ENCODE measurements at regions not wholly inside any gene's neighbourhood (a gene's known extent, or its start where the extent isn't known, plus 50 kb on each side); places are given as distances from the start of the nearest gene placed in this dataset.

DNA sequence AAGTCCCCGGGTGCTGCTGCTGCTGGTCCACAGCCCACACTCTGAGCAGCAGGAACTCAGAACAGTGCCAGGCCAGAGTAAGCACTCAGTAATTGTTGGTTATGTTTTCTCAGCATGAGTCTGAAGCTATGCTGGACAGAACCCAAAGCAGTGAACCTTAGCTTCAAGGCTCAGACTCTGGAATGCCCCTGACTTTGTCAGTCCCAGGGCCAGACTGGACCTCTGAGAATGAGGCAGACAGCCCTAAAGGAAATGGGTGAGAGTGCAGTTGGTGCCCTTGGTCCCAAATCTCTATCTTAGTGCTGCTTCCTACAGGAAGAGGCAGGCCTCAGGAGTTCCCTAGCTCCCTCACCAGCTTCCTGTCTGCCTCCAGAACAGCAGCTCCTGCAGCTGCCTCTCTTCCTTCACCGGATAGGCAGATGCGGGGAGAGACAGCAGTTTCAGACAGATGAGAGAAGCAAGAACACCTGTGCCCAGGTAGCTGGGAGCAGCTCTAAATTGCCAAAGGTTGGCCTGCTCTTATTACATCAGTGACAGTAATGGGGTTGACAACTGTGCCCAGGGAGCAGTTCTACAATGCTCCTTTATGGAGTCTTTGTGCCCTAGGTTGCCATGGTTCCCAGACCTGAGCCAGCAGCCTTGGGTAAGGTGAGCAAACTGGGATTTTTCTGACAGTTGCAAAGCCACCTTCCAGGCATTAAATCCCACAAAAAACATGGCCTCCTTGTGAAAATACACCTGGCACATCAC lies 82.2 kb upstream of the CXCL14 start:
- Mint-ChIP-seq H3K9me3 (no peaks in the 10 kb centered on the region), H3K27me3 (ENCODE audit: insufficient read depth) (peaks cover 10% of the 10 kb centered on the region), H3K4me3 (no peak overlapping the region), H3K4me1 (ENCODE audit: low read depth) (no peaks in the 10 kb centered on the region), H3K27ac (no peak overlapping the region), H3K36me3 (ENCODE audit: low read depth) (no peaks in the 10 kb centered on the region)
- TF ChIP-seq, protein P1, sequence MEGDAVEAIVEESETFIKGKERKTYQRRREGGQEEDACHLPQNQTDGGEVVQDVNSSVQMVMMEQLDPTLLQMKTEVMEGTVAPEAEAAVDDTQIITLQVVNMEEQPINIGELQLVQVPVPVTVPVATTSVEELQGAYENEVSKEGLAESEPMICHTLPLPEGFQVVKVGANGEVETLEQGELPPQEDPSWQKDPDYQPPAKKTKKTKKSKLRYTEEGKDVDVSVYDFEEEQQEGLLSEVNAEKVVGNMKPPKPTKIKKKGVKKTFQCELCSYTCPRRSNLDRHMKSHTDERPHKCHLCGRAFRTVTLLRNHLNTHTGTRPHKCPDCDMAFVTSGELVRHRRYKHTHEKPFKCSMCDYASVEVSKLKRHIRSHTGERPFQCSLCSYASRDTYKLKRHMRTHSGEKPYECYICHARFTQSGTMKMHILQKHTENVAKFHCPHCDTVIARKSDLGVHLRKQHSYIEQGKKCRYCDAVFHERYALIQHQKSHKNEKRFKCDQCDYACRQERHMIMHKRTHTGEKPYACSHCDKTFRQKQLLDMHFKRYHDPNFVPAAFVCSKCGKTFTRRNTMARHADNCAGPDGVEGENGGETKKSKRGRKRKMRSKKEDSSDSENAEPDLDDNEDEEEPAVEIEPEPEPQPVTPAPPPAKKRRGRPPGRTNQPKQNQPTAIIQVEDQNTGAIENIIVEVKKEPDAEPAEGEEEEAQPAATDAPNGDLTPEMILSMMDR (IDR thresholded peaks at IDR 0.05): no peak
- no peak for DNase-seq

DNA sequence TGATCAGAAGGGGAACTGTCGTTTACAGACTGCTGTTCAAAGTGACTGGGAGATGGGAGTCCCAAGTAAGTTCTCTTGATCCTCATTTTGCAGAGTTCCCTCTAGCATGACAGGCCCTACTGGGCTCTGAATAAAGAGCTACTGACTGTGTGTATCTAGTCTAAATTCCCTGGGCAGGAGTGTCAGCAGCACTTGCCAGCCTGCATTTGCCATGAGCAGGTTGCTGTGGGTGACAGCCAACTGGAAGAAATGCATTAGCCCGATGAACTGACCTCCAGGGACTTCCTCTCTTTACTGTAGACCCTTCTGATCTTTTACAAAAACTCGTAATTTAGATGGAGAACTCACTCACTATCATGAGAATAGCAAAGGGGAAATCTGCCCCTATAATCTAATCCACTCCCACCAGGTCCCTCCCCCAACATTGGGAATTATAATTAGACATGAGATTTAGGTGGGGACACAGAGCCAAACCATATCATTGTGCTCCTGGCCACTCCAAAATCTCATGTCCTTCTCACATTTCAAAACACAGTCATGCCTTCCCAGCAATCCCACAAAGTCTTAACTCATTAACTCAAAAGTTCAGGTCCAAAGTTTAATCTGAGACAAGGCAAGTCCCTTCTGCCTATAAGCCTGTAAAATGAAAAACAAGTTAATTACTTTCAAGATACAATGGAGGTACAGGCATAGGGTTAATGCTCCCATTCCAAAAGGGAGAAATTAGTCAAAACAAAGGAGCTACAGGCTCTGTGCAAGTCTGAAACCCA lies 78.9 kb upstream of the CXCL14 start:
- no peak for DNase-seq
- Mint-ChIP-seq H3K9me3 (no peaks in the 10 kb centered on the region), H3K27ac (no peak overlapping the region), H3K4me1 (ENCODE audit: low read depth) (no peaks in the 10 kb centered on the region), H3K36me3 (ENCODE audit: low read depth) (no peaks in the 10 kb centered on the region), H3K27me3 (ENCODE audit: insufficient read depth) (peaks cover 15% of the 10 kb centered on the region), H3K4me3 (no peak overlapping the region)
- TF ChIP-seq, protein P1 (IDR thresholded peaks at IDR 0.05): no peak

DNA sequence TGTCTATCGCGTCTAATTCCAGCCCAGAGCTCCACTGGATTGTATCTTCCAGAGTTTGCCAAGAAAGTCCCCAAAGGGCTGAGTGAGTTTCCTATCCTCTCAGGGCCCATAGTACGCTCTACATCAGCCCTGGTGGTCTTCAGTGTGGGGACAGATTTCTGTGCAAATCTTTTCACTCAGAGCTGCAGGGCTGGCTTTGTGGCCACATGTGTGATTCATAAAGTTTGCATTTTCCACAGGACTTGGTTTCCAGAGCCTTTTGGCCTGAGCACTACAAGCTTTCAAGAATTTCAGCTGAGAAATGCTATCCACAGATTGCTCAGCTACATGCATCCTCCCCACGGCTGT lies 76.7 kb upstream of the CXCL14 start:
- Mint-ChIP-seq H3K27ac (no peak overlapping the region), H3K36me3 (ENCODE audit: low read depth) (no peaks in the 10 kb centered on the region), H3K27me3 (ENCODE audit: insufficient read depth) (peaks cover 15% of the 10 kb centered on the region), H3K4me1 (ENCODE audit: low read depth) (no peaks in the 10 kb centered on the region), H3K4me3 (no peak overlapping the region), H3K9me3 (no peaks in the 10 kb centered on the region)
- no peak for DNase-seq
- TF ChIP-seq, protein P1 (IDR thresholded peaks at IDR 0.05): no peak

DNA sequence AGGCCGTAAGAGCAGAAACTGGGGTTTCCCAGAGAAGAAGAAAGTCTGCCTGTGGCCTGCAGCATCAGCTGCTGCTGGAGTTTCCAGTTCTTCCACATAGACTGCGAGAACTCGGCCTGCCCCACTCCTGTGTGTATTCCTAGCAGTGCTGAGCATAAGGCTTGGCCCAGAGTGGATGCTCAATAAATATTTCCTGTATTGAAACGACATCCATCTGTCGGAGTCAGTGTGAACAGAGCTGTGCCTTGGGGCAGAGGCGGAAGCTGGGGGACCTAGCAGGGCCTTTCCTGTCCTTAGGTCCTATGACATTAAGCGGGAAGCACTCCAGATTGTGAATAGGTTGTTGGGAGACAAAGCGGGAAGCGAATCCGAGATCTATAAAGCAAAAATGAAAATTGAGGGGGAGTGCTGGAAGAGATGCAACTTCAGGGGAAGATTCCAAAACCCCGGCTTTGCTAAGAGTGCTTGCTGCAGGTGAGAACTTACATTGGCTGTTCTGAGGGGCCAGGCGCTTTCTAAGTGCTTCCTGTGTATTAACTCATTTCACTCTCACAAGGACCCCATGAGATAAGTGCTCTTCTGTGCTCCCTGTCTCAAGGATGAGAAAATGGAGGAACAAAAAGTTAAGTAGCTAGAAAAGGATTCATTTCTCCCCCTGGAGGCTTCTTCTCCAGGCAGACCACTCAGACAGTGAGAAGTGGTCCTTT lies 76.1 kb upstream of the CXCL14 start:
- Mint-ChIP-seq H3K27ac (no peak overlapping the region), H3K27me3 (ENCODE audit: insufficient read depth) (peaks cover 15% of the 10 kb centered on the region), H3K4me1 (ENCODE audit: low read depth) (no peaks in the 10 kb centered on the region), H3K36me3 (ENCODE audit: low read depth) (no peaks in the 10 kb centered on the region), H3K9me3 (no peaks in the 10 kb centered on the region), H3K4me3 (no peak overlapping the region)
- no peak for DNase-seq
- TF ChIP-seq, protein P1 (IDR thresholded peaks at IDR 0.05): no peak

DNA sequence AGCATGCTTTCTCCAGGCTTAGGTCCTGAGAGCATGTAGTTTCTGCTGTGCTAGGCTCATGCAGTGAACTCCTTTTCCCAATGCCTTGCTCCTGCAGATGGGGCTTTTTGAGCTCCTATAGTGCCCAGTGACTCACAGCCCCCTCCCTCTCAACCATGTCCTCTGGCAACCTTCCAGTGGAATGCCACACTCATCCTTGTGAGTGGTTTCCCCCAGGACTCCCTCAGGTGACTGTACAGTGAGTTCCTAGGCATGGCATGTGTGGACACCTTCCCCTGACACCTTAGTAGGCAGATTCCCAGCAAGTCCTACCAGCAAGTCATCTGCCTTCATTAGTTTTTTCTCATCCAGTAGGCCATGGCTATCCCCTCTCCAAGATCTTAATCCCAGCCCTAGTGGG lies 72.4 kb upstream of the CXCL14 start:
- Mint-ChIP-seq H3K27me3 (ENCODE audit: insufficient read depth) (peaks cover 10% of the 10 kb centered on the region), H3K9me3 (no peaks in the 10 kb centered on the region), H3K4me3 (no peak overlapping the region), H3K4me1 (ENCODE audit: low read depth) (no peaks in the 10 kb centered on the region), H3K27ac (no peak overlapping the region), H3K36me3 (ENCODE audit: low read depth) (no peaks in the 10 kb centered on the region)
- TF ChIP-seq, protein P1 (IDR thresholded peaks at IDR 0.05): no peak
- DNase-seq: peak; percentile 6
